Smooth muscle cell (in vitro differentiated cells): ENCODE measurements at regions not wholly inside any gene's neighbourhood (a gene's known extent, or its start where the extent isn't known, plus 50 kb on each side); places are given as distances from the start of the nearest gene placed in this dataset.

ENCODE experiments used
- DNase-seq: peaks from one replicate; lab custom pipeline; 2025; ENCODE audit not compliant: unreplicated experiment; lab: John Stamatoyannopoulos, UW
- H2AFZ ChIP-seq: fragments of 200-600 bp; sonication (generic); 2 replicates; pipeline ENCODE4 v1.6.0; 2016; ENCODE audit warnings: antibody characterized with exemption, low read depth, mild to moderate bottlenecking
- H3F3A ChIP-seq: fragments of 200-600 bp; sonication (generic); 2 replicates; pipeline ENCODE4 v1.6.0; 2017; ENCODE audit warnings: antibody characterized with exemption, low read depth
- H3K27ac ChIP-seq: fragments of 200-600 bp; sonication (generic); 2 replicates; pipeline ENCODE4 v1.5.1; 2016; ENCODE audit warnings: low read depth, mild to moderate bottlenecking
- H3K27me3 ChIP-seq: fragments of 200-600 bp; sonication (generic); 2 replicates; pipeline ENCODE4 v1.6.1; 2016; ENCODE audit warnings: low read depth, mild to moderate bottlenecking
- H3K36me3 ChIP-seq: fragments of 200-600 bp; sonication (generic); 2 replicates; pipeline ENCODE4 v1.5.1; 2016; ENCODE audit warnings: low read depth
- H3K4me1 ChIP-seq: fragments of 200-600 bp; sonication (generic); 2 replicates; pipeline ENCODE4 v1.5.1; 2016; ENCODE audit warnings: low read depth
- H3K4me2 ChIP-seq: fragments of 200-600 bp; sonication (generic); 2 replicates; pipeline ENCODE4 v1.6.0; 2016; ENCODE audit warnings: mild to moderate bottlenecking
- H3K4me3 ChIP-seq: fragments of 200-600 bp; sonication (generic); 2 replicates; pipeline ENCODE4 v1.5.1; 2016; ENCODE audit warnings: mild to moderate bottlenecking
- H3K79me2 ChIP-seq: fragments of 200-600 bp; sonication (generic); 2 replicates; pipeline ENCODE4 v1.6.0; 2016; ENCODE audit warnings: low read depth, mild to moderate bottlenecking
- H3K9ac ChIP-seq: fragments of 200-600 bp; sonication (generic); 2 replicates; pipeline ENCODE4 v1.6.0; 2016; ENCODE audit warnings: low read depth
- H3K9me3 ChIP-seq: fragments of 200-600 bp; sonication (generic); replicated peaks from 2 replicates; pipeline ENCODE4 v1.5.1; 2016; ENCODE audit warnings: low read depth
- H4K20me1 ChIP-seq: fragments of 200-600 bp; sonication (generic); 2 replicates; pipeline ENCODE4 v1.6.0; 2016; ENCODE audit warnings: low read depth
- WGBS: methylation state at CpG from one replicate; pipeline ENCODE4 v1.1.7; 2016; ENCODE audit warnings: low lambda C conversion rate; 5-methylcytosine and 5-hydroxymethylcytosine counted together
- TF ChIP-seq, protein P1 (sequence below): fragments of 200-600 bp; sonication (generic); IDR thresholded peaks from 2 replicates; pipeline ENCODE4 v1.5.1; 2017; ENCODE audit warnings: borderline replicate concordance, mild to moderate bottlenecking, antibody characterized with exemption; ENCODE audit not compliant: insufficient read depth, poor library complexity, severe bottlenecking

GRCh38 chr4:11166034-11166433 is 262.7 kb downstream of the HS3ST1 start:
- Histone ChIP-seq H2AFZ (no peak overlapping the region), H3K9me3 (no peaks in the 10 kb centered on the region), H3K79me2 (no peaks in the 10 kb centered on the region), H3K4me3 (no peak overlapping the region), H3K4me2 (no peak overlapping the region), H3K4me1 (no peaks in the 10 kb centered on the region), H3K9ac (no peak overlapping the region), H4K20me1 (no peaks in the 10 kb centered on the region), H3K27ac (no peak overlapping the region), H3K36me3 (no peaks in the 10 kb centered on the region), H3K27me3 (no peaks in the 10 kb centered on the region), H3F3A (peaks cover 6% of the 10 kb centered on the region)
- no peak for DNase-seq
- TF ChIP-seq, protein P1, sequence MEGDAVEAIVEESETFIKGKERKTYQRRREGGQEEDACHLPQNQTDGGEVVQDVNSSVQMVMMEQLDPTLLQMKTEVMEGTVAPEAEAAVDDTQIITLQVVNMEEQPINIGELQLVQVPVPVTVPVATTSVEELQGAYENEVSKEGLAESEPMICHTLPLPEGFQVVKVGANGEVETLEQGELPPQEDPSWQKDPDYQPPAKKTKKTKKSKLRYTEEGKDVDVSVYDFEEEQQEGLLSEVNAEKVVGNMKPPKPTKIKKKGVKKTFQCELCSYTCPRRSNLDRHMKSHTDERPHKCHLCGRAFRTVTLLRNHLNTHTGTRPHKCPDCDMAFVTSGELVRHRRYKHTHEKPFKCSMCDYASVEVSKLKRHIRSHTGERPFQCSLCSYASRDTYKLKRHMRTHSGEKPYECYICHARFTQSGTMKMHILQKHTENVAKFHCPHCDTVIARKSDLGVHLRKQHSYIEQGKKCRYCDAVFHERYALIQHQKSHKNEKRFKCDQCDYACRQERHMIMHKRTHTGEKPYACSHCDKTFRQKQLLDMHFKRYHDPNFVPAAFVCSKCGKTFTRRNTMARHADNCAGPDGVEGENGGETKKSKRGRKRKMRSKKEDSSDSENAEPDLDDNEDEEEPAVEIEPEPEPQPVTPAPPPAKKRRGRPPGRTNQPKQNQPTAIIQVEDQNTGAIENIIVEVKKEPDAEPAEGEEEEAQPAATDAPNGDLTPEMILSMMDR = no peak
- WGBS = 57% methylated on average over 4 of the region's 4 CpGs

- Histone ChIP-seq H4K20me1 (no peaks in the 10 kb centered on the region), H3K36me3 (no peaks in the 10 kb centered on the region), H2AFZ (no peak overlapping the region), H3K4me2 (peak overlapping the region; percentile 36), H3F3A (peaks cover 6% of the 10 kb centered on the region), H3K4me1 (no peaks in the 10 kb centered on the region), H3K27me3 (no peaks in the 10 kb centered on the region), H3K9ac (no peak overlapping the region), H3K27ac (peak overlapping the region; percentile 23), H3K79me2 (no peaks in the 10 kb centered on the region), H3K9me3 (no peaks in the 10 kb centered on the region), H3K4me3 (no peak overlapping the region)
- TF ChIP-seq, protein P1 = no peak
- no peak for DNase-seq
- 1% methylated on average over 5 of the region's 5 CpGs for WGBS
These were observed 263.6 kb downstream of the HS3ST1 start for GRCh38 chr4:11165052-11165451.

DNA sequence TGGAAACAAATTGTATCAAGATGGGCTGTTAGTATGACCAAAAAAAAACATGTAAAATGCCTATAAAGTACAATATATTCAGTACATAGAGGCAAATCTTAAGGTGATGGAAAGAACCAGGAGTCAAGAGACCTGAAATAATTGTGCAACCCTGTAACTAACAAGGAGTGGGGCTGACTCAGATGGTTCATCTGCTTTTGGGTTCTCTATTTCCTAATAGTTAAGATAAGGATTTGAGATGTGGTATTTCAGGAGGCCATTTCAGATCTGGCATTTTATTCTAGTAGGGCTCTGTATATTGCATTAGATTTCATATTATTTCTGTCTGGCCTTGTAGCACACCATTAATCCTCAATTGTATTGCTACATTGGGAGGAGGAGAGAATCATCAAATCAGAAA is 268.4 kb downstream of the HS3ST1 start:
- H3K4me3 ChIP-seq = no peak overlapping the region
- H3K27ac ChIP-seq = no peak overlapping the region
- no peak overlapping the region for H3K9ac ChIP-seq
- H2AFZ ChIP-seq = no peak overlapping the region
- H3K4me2 ChIP-seq = no peak overlapping the region
- H3F3A ChIP-seq = peaks cover 6% of the 10 kb centered on the region
- TF ChIP-seq, protein P1 = no peak
- H4K20me1 ChIP-seq = no peaks in the 10 kb centered on the region
- no peaks in the 10 kb centered on the region for H3K4me1 ChIP-seq
- DNase-seq = no peak
- no peaks in the 10 kb centered on the region for H3K27me3 ChIP-seq
- H3K9me3 ChIP-seq = no peaks in the 10 kb centered on the region
- H3K36me3 ChIP-seq = no peaks in the 10 kb centered on the region
- H3K79me2 ChIP-seq = no peaks in the 10 kb centered on the region

GRCh38 chr4:11158971-11159370 is 269.7 kb downstream of the HS3ST1 start:
- H3K4me3 ChIP-seq = no peak overlapping the region
- no peaks in the 10 kb centered on the region for H3K9me3 ChIP-seq
- H3K27me3 ChIP-seq = no peaks in the 10 kb centered on the region
- no peak overlapping the region for H3K9ac ChIP-seq
- H3K4me2 ChIP-seq = no peak overlapping the region
- DNase-seq = no peak
- H4K20me1 ChIP-seq = no peaks in the 10 kb centered on the region
- H3K4me1 ChIP-seq = no peaks in the 10 kb centered on the region
- WGBS = 97% methylated on average over 1 of the region's 1 CpG
- TF ChIP-seq, protein P1 = no peak
- no peak overlapping the region for H2AFZ ChIP-seq
- H3F3A ChIP-seq = no peaks in the 10 kb centered on the region
- no peaks in the 10 kb centered on the region for H3K79me2 ChIP-seq
- no peaks in the 10 kb centered on the region for H3K36me3 ChIP-seq
- H3K27ac ChIP-seq = no peak overlapping the region
